Right atrium auricular region (tissue), 2 donors: ENCODE measurements at regions not wholly inside any gene's neighbourhood (a gene's known extent, or its start where the extent isn't known, plus 50 kb on each side); places are given as distances from the start of the nearest gene placed in this dataset.

Experiments
- DNase-seq: peaks from one replicate; pipeline ENCODE4 v3.0.0-alpha.2; 2019; ENCODE audit warnings: low spot score
- H3K27ac ChIP-seq, 2 donors: fragments of 200-600 bp; sonication (generic); 1 replicate in 1 of 2; 2 replicates in 1 of 2; pipeline ENCODE4 v1.5.1; 2016 to 2019
- H3K27me3 ChIP-seq, 2 donors: fragments of 200-600 bp; sonication (generic); one replicate each; pipeline versions ENCODE4 v1.5.1 to v1.6.0; 2017 to 2019
- H3K36me3 ChIP-seq: fragments of 200-600 bp; sonication (generic); one replicate; pipeline ENCODE4 v1.5.1; 2016
- H3K4me1 ChIP-seq, 2 donors: fragments of 200-600 bp; sonication (generic); one replicate each; pipeline versions ENCODE4 v1.5.1 to v1.6.0; 2017 to 2019
- H3K4me3 ChIP-seq, 2 donors: fragments of 200-600 bp; sonication (generic); 1 replicate in 1 of 2; 2 replicates in 1 of 2; pipeline ENCODE4 v1.5.1; 2017 to 2019; ENCODE audit warnings: mild to moderate bottlenecking in 1 of 2, moderate library complexity in 1 of 2
- H3K9me3 ChIP-seq, 2 donors: fragments of 200-600 bp; sonication (generic); one replicate each; pipeline ENCODE4 v1.5.1; 2019
- TF ChIP-seq, protein P1 (sequence below), 2 donors: fragments of 200-600 bp; sonication (generic); IDR thresholded peaks; one replicate each; pipeline ENCODE4 v1.5.1; 2019; ENCODE audit warnings: antibody characterized with exemption in 2 of 2

GRCh38 chr1:244915736-244916135 lies 51.4 kb upstream of the HNRNPU start:
- TF ChIP-seq, protein P1, sequence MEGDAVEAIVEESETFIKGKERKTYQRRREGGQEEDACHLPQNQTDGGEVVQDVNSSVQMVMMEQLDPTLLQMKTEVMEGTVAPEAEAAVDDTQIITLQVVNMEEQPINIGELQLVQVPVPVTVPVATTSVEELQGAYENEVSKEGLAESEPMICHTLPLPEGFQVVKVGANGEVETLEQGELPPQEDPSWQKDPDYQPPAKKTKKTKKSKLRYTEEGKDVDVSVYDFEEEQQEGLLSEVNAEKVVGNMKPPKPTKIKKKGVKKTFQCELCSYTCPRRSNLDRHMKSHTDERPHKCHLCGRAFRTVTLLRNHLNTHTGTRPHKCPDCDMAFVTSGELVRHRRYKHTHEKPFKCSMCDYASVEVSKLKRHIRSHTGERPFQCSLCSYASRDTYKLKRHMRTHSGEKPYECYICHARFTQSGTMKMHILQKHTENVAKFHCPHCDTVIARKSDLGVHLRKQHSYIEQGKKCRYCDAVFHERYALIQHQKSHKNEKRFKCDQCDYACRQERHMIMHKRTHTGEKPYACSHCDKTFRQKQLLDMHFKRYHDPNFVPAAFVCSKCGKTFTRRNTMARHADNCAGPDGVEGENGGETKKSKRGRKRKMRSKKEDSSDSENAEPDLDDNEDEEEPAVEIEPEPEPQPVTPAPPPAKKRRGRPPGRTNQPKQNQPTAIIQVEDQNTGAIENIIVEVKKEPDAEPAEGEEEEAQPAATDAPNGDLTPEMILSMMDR (IDR thresholded peaks at IDR 0.05) = no peak
- Histone ChIP-seq H3K27ac (no peak overlapping the region), H3K36me3 (no peaks in the 10 kb centered on the region), H3K4me3 (no peak overlapping the region), H3K9me3 (no peaks in the 10 kb centered on the region), H3K4me1 (peaks cover 0 to 12% of the 10 kb centered on the region in 2 donors), H3K27me3 (no peaks in the 10 kb centered on the region)
- DNase-seq = no peak

DNA sequence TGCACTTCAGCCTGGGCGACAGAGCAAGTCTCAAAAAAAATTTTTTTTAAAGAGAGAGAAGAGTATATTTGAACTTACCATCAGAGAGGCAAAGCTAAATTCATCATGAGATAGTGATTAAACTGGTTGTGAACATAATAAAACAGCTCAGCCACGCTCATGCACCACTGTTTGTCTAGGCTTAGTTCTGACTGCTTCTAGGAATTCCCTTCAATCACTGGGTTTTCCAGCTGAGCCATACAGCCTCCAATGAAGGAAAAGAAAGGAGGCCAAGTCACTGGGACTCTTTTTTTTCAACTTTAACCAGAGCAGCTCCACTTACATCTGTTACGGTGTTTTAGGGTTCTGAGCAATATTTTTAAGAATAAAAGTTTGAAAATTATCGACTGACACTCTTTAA lies 50.4 kb upstream of the HNRNPU start:
- H3K36me3 ChIP-seq = no peaks in the 10 kb centered on the region
- no peak for DNase-seq
- no peak overlapping the region for H3K27ac ChIP-seq
- no peaks in the 10 kb centered on the region for H3K27me3 ChIP-seq
- H3K4me3 ChIP-seq = no peak overlapping the region
- H3K9me3 ChIP-seq = no peaks in the 10 kb centered on the region
- H3K4me1 ChIP-seq = peaks cover 0 to 9% of the 10 kb centered on the region in 2 donors
- TF ChIP-seq, protein P1 (IDR thresholded peaks at IDR 0.05) = no peak
